ENCODE measurements at regions not wholly inside any gene's neighbourhood (a gene's known extent, or its start where the extent isn't known, plus 50 kb on each side); places are given as distances from the start of the nearest gene placed in this dataset.

DNA sequence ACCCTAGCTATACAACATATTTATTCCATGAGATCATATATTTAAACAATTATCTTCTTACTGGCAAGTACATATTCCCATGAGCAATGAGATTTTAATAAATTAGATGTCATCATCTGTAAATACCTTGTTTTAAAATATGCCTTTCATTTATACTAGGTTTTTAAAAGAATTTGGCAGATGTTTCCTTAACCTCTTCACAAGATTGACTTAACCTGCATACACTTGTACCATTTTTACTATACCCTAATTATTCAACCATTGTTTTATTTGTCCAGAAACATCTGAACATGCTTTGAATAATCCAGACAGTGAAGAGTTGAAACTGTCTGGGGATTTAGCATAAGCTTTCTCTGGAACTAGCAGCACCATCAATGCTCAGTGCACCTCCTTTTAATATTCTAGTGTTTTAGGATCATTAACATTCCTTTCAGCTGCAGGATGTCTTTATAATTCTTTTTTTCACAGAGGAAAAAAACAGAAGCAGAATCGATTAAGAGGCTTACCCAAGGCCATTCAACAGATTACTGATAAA, 188.0 kb upstream of the TENT5A start:
- ChIA-PET POLR2A (no interaction called here), CTCF (interaction anchor here (1.1 to 2.5 kb wide), 3 partner anchors 10 to 100 kb away, joined by 3 to 7 read pairs (median 4); no protein-coding TSS in a partner anchor)
- no peak overlapping the region for H3K4me2 ChIP-seq (ENCODE audit: insufficient read depth, low read length)
- intact Hi-C loops (cut with micrococcal nuclease) (no loop called here), dilution Hi-C loops (cut with MboI; ENCODE audit: extremely low pct_ligation_motif_present, low sequenced_read_pairs) (no loop called here)
- no peaks in the 10 kb centered on the region for H3K79me2 ChIP-seq (ENCODE audit: control insufficient read depth, insufficient read depth, low read length)
- no peak for FAIRE-seq
- TF ChIP-seq JUN (IDR thresholded peaks at IDR 0.05; ENCODE audit: borderline replicate concordance, insufficient read depth, insufficient read length, low read depth), result no peak
- TF ChIP-seq MYC (IDR thresholded peaks at IDR 0.05; ENCODE audit: low read depth, low read length), result no peak
- TF ChIP-seq GATA2 (IDR thresholded peaks at IDR 0.05; ENCODE audit: insufficient read depth, insufficient read length, low read depth, low read length), result no peak
- TF ChIP-seq, protein P1, sequence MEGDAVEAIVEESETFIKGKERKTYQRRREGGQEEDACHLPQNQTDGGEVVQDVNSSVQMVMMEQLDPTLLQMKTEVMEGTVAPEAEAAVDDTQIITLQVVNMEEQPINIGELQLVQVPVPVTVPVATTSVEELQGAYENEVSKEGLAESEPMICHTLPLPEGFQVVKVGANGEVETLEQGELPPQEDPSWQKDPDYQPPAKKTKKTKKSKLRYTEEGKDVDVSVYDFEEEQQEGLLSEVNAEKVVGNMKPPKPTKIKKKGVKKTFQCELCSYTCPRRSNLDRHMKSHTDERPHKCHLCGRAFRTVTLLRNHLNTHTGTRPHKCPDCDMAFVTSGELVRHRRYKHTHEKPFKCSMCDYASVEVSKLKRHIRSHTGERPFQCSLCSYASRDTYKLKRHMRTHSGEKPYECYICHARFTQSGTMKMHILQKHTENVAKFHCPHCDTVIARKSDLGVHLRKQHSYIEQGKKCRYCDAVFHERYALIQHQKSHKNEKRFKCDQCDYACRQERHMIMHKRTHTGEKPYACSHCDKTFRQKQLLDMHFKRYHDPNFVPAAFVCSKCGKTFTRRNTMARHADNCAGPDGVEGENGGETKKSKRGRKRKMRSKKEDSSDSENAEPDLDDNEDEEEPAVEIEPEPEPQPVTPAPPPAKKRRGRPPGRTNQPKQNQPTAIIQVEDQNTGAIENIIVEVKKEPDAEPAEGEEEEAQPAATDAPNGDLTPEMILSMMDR (IDR thresholded peaks at IDR 0.05; ENCODE audit: extremely low read depth in 1 of 2, insufficient read depth in 1 of 2, low read depth in 1 of 2, low read length in 2 of 2), result no peak
- TF ChIP-seq, protein P2, sequence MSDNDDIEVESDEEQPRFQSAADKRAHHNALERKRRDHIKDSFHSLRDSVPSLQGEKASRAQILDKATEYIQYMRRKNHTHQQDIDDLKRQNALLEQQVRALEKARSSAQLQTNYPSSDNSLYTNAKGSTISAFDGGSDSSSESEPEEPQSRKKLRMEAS (IDR thresholded peaks at IDR 0.05; ENCODE audit: insufficient read depth, insufficient read length), result no peak
- TF ChIP-seq FOS (IDR thresholded peaks at IDR 0.05; ENCODE audit: borderline replicate concordance, insufficient read depth, low read length), result no peak
- TF ChIP-seq POLR2AphosphoS5 (IDR thresholded peaks at IDR 0.05; ENCODE audit: insufficient read depth, low read depth, low read length), result no peak
- TF ChIP-seq POLR2A (IDR thresholded peaks at IDR 0.05; ENCODE audit: low read depth, low read length), result no peak
- no peaks in the 10 kb centered on the region for H3K36me3 ChIP-seq (ENCODE audit: control insufficient read depth in 2 of 2, extremely low read depth in 1 of 2, insufficient read depth in 2 of 2, low read length in 2 of 2)
- H3K27me3 ChIP-seq (ENCODE audit: control insufficient read depth in 2 of 2, insufficient read depth in 2 of 2, low read length in 2 of 2), result no peaks in the 10 kb centered on the region
- no peaks in the 10 kb centered on the region for H4K20me1 ChIP-seq (replicated peaks; ENCODE audit: control insufficient read depth, extremely low read depth, insufficient read depth, low read length)
- no peak for DNase-seq (ENCODE audit: low read depth, low spot score)
- H3K4me3 ChIP-seq (replicated peaks in 1 of 3; ENCODE audit: insufficient read depth in 1 of 3, low read depth in 1 of 3, low read length in 3 of 3), result no peak overlapping the region
- BruUV-seq (replicated peaks), result no TSS peak
- H3K4me1 ChIP-seq (ENCODE audit: control insufficient read depth, extremely low read depth, insufficient read depth, low read length), result peaks cover 14% of the 10 kb centered on the region
- H3K9me3 ChIP-seq (replicated peaks; ENCODE audit: control insufficient read depth, insufficient read depth, low read length), result no peaks in the 10 kb centered on the region
- no peaks in the 10 kb centered on the region for H3K9me1 ChIP-seq (replicated peaks; ENCODE audit: control insufficient read depth, extremely low read depth, insufficient read depth, low read length)
- H3K27ac ChIP-seq (ENCODE audit: insufficient read depth, low read depth, low read length), result no peak overlapping the region
- no peak overlapping the region for H3K9ac ChIP-seq (replicated peaks; ENCODE audit: extremely low read depth, insufficient read depth, low read length)
- H2AFZ ChIP-seq (ENCODE audit: low read depth, low read length), result no peak overlapping the region

Data from endothelial cell of umbilical vein (primary cell).